ENCODE measurements at regions not wholly inside any gene's neighbourhood (a gene's known extent, or its start where the extent isn't known, plus 50 kb on each side); places are given as distances from the start of the nearest gene placed in this dataset.

DNA sequence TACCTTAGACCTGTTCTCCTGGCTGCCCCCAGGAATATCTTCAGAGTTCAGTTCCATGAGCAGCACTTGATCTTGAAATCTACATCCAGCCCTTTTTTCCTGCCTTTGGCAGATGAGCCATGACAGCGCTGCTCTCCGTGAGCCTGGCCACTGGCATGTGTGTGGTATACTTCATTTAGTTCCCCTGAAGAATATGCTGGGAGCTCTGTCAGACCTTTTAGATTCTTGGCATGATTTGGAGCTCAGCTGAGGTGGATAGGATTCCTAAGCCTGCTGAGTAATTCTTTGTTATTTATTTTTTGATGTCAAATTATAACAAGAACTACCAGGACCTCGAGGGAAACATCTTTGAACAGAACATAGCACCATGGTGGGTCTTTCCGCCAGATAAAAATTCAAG is 121.7 kb downstream of the EDEM1 start:
- Histone ChIP-seq H3K79me2 (ENCODE audit: low read depth) (no peaks in the 10 kb centered on the region), H3K4me2 (no peak overlapping the region), H3K9me3 (ENCODE audit: insufficient read depth, low read depth) (no peaks in the 10 kb centered on the region), H4K20me1 (ENCODE audit: insufficient read depth) (no peaks in the 10 kb centered on the region), H3K27me3 (ENCODE audit: insufficient read depth, low read depth) (no peaks in the 10 kb centered on the region), H3K4me3 (no peak overlapping the region), H3F3A (ENCODE audit: insufficient read depth, low read depth) (no peaks in the 10 kb centered on the region), H2AFZ (no peak overlapping the region), H3K4me1 (replicated peaks; ENCODE audit: insufficient read depth) (no peaks in the 10 kb centered on the region), H3K9me2 (ENCODE audit: insufficient read depth) (no peaks in the 10 kb centered on the region), H3K27ac (no peak overlapping the region), H3K36me3 (ENCODE audit: low read depth) (no peaks in the 10 kb centered on the region)
- ChIA-PET POLR2A (ENCODE audit: unreplicated experiment) (no interaction called here), CTCF (no interaction called here)
- TF ChIP-seq EZH2 (IDR thresholded peaks at IDR 0.05; ENCODE audit: low read depth) (no peak), CTCF (conservative IDR thresholded peaks at IDR 0.05) (no peak)
- no peak for DNase-seq
- intact Hi-C loops (cut with micrococcal nuclease; ENCODE audit: unreplicated experiment), result loop anchor here (5.0 kb wide), 1 partner anchor 258 kb away; no protein-coding TSS in a partner anchor
- no TSS peak for BruUV-seq (replicated peaks)

GRCh38 chr3:5309602-5310001 is 122.1 kb downstream of the EDEM1 start:
- ChIA-PET CTCF (no interaction called here), POLR2A (ENCODE audit: unreplicated experiment) (no interaction called here)
- no peak overlapping the region for H3K4me2 ChIP-seq
- intact Hi-C loops (cut with micrococcal nuclease; ENCODE audit: unreplicated experiment), result loop anchor here (5.0 kb wide), 1 partner anchor 258 kb away; no protein-coding TSS in a partner anchor
- DNase-seq, result no peak
- no TSS peak for BruUV-seq (replicated peaks)
- H2AFZ ChIP-seq, result no peak overlapping the region
- no peaks in the 10 kb centered on the region for H3K36me3 ChIP-seq (ENCODE audit: low read depth)
- no peaks in the 10 kb centered on the region for H3K79me2 ChIP-seq (ENCODE audit: low read depth)
- no peaks in the 10 kb centered on the region for H3K9me2 ChIP-seq (ENCODE audit: insufficient read depth)
- no peak overlapping the region for H3K27ac ChIP-seq
- no peaks in the 10 kb centered on the region for H4K20me1 ChIP-seq (ENCODE audit: insufficient read depth)
- H3F3A ChIP-seq (ENCODE audit: insufficient read depth, low read depth), result no peaks in the 10 kb centered on the region
- no peaks in the 10 kb centered on the region for H3K27me3 ChIP-seq (ENCODE audit: insufficient read depth, low read depth)
- TF ChIP-seq EZH2 (IDR thresholded peaks at IDR 0.05; ENCODE audit: low read depth) (no peak), CTCF (conservative IDR thresholded peaks at IDR 0.05) (no peak)
- no peak overlapping the region for H3K4me3 ChIP-seq
- H3K4me1 ChIP-seq (replicated peaks; ENCODE audit: insufficient read depth), result no peaks in the 10 kb centered on the region
- H3K9me3 ChIP-seq (ENCODE audit: insufficient read depth, low read depth), result no peaks in the 10 kb centered on the region

GRCh38 chr3:5310509-5310908 is 123.0 kb downstream of the EDEM1 start:
- ChIA-PET POLR2A (ENCODE audit: unreplicated experiment) (no interaction called here), CTCF (no interaction called here)
- TF ChIP-seq CTCF (conservative IDR thresholded peaks at IDR 0.05), result no peak
- no peak for TF ChIP-seq EZH2 (IDR thresholded peaks at IDR 0.05; ENCODE audit: low read depth)
- intact Hi-C loops (cut with micrococcal nuclease; ENCODE audit: unreplicated experiment), result no loop called here
- H3K4me3 ChIP-seq, result no peak overlapping the region
- no peaks in the 10 kb centered on the region for H3F3A ChIP-seq (ENCODE audit: insufficient read depth, low read depth)
- no peaks in the 10 kb centered on the region for H3K27me3 ChIP-seq (ENCODE audit: insufficient read depth, low read depth)
- H2AFZ ChIP-seq, result no peak overlapping the region
- DNase-seq, result no peak
- no TSS peak for BruUV-seq (replicated peaks)
- no peaks in the 10 kb centered on the region for H4K20me1 ChIP-seq (ENCODE audit: insufficient read depth)
- H3K4me2 ChIP-seq, result no peak overlapping the region
- no peaks in the 10 kb centered on the region for H3K4me1 ChIP-seq (replicated peaks; ENCODE audit: insufficient read depth)
- no peaks in the 10 kb centered on the region for H3K9me3 ChIP-seq (ENCODE audit: insufficient read depth, low read depth)
- no peaks in the 10 kb centered on the region for H3K9me2 ChIP-seq (ENCODE audit: insufficient read depth)
- H3K36me3 ChIP-seq (ENCODE audit: low read depth), result no peaks in the 10 kb centered on the region
- H3K79me2 ChIP-seq (ENCODE audit: low read depth), result no peaks in the 10 kb centered on the region
- H3K27ac ChIP-seq, result no peak overlapping the region
